Caco-2 (cell line): ENCODE measurements at regions not wholly inside any gene's neighbourhood (a gene's known extent, or its start where the extent isn't known, plus 50 kb on each side); places are given as distances from the start of the nearest gene placed in this dataset.

Experiments
- BruUV-seq: library from RNA; stranded (reverse); fragments of 400-500 nt; replicated peaks from 2 replicates; lab custom pipeline; 2021; lab: Mats Ljungman, UMichigan
- CTCF ChIA-PET: fragments of 300-600 bp; sonication (Branson Sonifier 250); formaldehyde crosslinking; loops from one replicate; lab custom pipeline; 2022; ENCODE audit warnings: antibody characterized with exemption; lab: Charles Lee
- POLR2A ChIA-PET: fragments of 300-600 bp; sonication (Branson Sonifier 250); formaldehyde crosslinking; loops from one replicate; lab custom pipeline; 2022; ENCODE audit warnings: antibody characterized with exemption; lab: Charles Lee
- DNase-seq, 2 experiments: peaks; one replicate each; pipeline versions ENCODE4 v3.0.0 to v3.0.0-alpha.2; 2020 to 2022
- H3K27me3 ChIP-seq: replicated peaks from 2 replicates; pipeline ENCODE4 v1.6.0; 2011; ENCODE audit warnings: low read length; ENCODE audit not compliant: control insufficient read depth, insufficient read depth
- H3K36me3 ChIP-seq: 2 replicates; pipeline ENCODE4 v1.5.1; 2011; ENCODE audit warnings: low read length; ENCODE audit not compliant: control insufficient read depth, insufficient read depth
- H3K4me1 ChIP-seq: fragments of 250-450 bp; sonication (Bioruptor Pico); 2 replicates; pipeline ENCODE4 v1.5.1; 2020; ENCODE audit warnings: mild to moderate bottlenecking
- H3K4me3 ChIP-seq: 2 replicates; pipeline ENCODE4 v1.5.1; 2011; ENCODE audit warnings: low read depth, mild to moderate bottlenecking, control low read depth, low read length
- H3K9me3 ChIP-seq: fragments of 250-450 bp; sonication (Bioruptor Pico); 2 replicates; pipeline ENCODE4 v1.5.1; 2020; ENCODE audit warnings: mild to moderate bottlenecking, moderate library complexity
- H3K27ac Mint-ChIP-seq: one replicate; pipeline ENCODE4 v1.8.0; 2022; ENCODE audit warnings: mixed read lengths; ENCODE audit not compliant: unreplicated experiment
- H3K27me3 Mint-ChIP-seq: one replicate; pipeline ENCODE4 v1.8.0; 2022; ENCODE audit warnings: mixed read lengths; ENCODE audit not compliant: insufficient read depth, unreplicated experiment
- H3K36me3 Mint-ChIP-seq: one replicate; pipeline ENCODE4 v1.8.0; 2022; ENCODE audit warnings: mild to moderate bottlenecking, mixed read lengths; ENCODE audit not compliant: insufficient read depth, unreplicated experiment
- H3K4me1 Mint-ChIP-seq: one replicate; pipeline ENCODE4 v1.8.0; 2022; ENCODE audit warnings: low read depth, mixed read lengths; ENCODE audit not compliant: unreplicated experiment
- H3K4me3 Mint-ChIP-seq: one replicate; pipeline ENCODE4 v1.8.0; 2022; ENCODE audit warnings: mild to moderate bottlenecking, moderate library complexity, mixed read lengths; ENCODE audit not compliant: unreplicated experiment
- H3K9me3 Mint-ChIP-seq: one replicate; pipeline ENCODE4 v1.8.0; 2022; ENCODE audit warnings: mixed read lengths; ENCODE audit not compliant: unreplicated experiment
- CTCF ChIP-seq, 2 experiments: fragments of 200-600 bp in 1 of 2; IDR thresholded peaks; 1 replicate in 1 of 2; 2 replicates in 1 of 2; pipeline versions ENCODE4 v1.5.1 to v1.8.0; 2011 to 2022; ENCODE audit warnings: antibody characterized with exemption in 1 of 2, control low read depth in 1 of 2, inconsistent platforms in 1 of 2, low read depth in 1 of 2, low read length in 1 of 2, mild to moderate bottlenecking in 1 of 2, moderate library complexity in 1 of 2; ENCODE audit not compliant: insufficient read depth in 1 of 2, severe bottlenecking in 1 of 2, unreplicated experiment in 1 of 2
- intact Hi-C: fragments of 100-400 bp; cut with micrococcal nuclease; formaldehyde crosslinking; loops from one replicate; pipeline ENCODE4 v1.10.0; 2022; ENCODE audit not compliant: unreplicated experiment

GRCh38 chrX:98646351-98646750 is 1762.6 kb downstream of the RPA4 start:
- TF ChIP-seq CTCF (IDR thresholded peaks at IDR 0.05; ENCODE audit: insufficient read depth in 1 of 2, low read depth in 1 of 2, low read length in 1 of 2, severe bottlenecking in 1 of 2, unreplicated experiment in 1 of 2): no peak
- ChIA-PET CTCF (no interaction called here), POLR2A (no interaction called here)
- Histone ChIP-seq H3K4me1 (no peaks in the 10 kb centered on the region), H3K4me3 (no peak overlapping the region), H3K27me3 (no peaks in the 10 kb centered on the region), H3K36me3 (no peaks in the 10 kb centered on the region), H3K9me3 (no peaks in the 10 kb centered on the region)
- H3K9me3 Mint-ChIP-seq: no peaks in the 10 kb centered on the region
- no peaks in the 10 kb centered on the region for H3K36me3 Mint-ChIP-seq
- no peak for DNase-seq
- intact Hi-C loops: no loop called here
- no peak overlapping the region for H3K27ac Mint-ChIP-seq
- no peak overlapping the region for H3K4me3 Mint-ChIP-seq
- H3K4me1 Mint-ChIP-seq: no peaks in the 10 kb centered on the region
- no TSS peak for BruUV-seq
- H3K27me3 Mint-ChIP-seq: no peaks in the 10 kb centered on the region

GRCh38 chrX:98654565-98654964 is 1755.5 kb downstream of the PCDH19 start:
- no peaks in the 10 kb centered on the region for H3K36me3 Mint-ChIP-seq
- POLR2A ChIA-PET: no interaction called here
- no TSS peak for BruUV-seq
- Histone ChIP-seq H3K9me3 (no peaks in the 10 kb centered on the region), H3K36me3 (no peaks in the 10 kb centered on the region), H3K4me3 (no peak overlapping the region), H3K27me3 (no peaks in the 10 kb centered on the region), H3K4me1 (no peaks in the 10 kb centered on the region)
- H3K4me1 Mint-ChIP-seq: no peaks in the 10 kb centered on the region
- H3K4me3 Mint-ChIP-seq: no peak overlapping the region
- H3K27ac Mint-ChIP-seq: no peak overlapping the region
- H3K27me3 Mint-ChIP-seq: no peaks in the 10 kb centered on the region
- no peak for TF ChIP-seq CTCF (IDR thresholded peaks at IDR 0.05; ENCODE audit: insufficient read depth in 1 of 2, low read depth in 1 of 2, low read length in 1 of 2, severe bottlenecking in 1 of 2, unreplicated experiment in 1 of 2)
- no peaks in the 10 kb centered on the region for H3K9me3 Mint-ChIP-seq
- CTCF ChIA-PET: no interaction called here
- intact Hi-C loops: no loop called here
- DNase-seq: no peak
